B cell (primary cell): ENCODE measurements at regions not wholly inside any gene's neighbourhood (a gene's known extent, or its start where the extent isn't known, plus 50 kb on each side); places are given as distances from the start of the nearest gene placed in this dataset.

Experiments used
- ATAC-seq: fragments of 200-7000 bp; cut with Tn5 transposase; one replicate; pipeline ENCODE4 v1.10.0; 2021; ENCODE audit warnings: low read depth, mild to moderate bottlenecking, moderate number of reproducible peaks, moderate library complexity
- CTCF ChIA-PET: fragments of 350-600 bp; sonication (Branson Sonifier 250); formaldehyde crosslinking; loops from one replicate; lab custom pipeline; 2021; ENCODE audit warnings: antibody characterized with exemption, inconsistent platforms; lab: Charles Lee
- POLR2A ChIA-PET: fragments of 350-600 bp; sonication (Branson Sonifier 250); formaldehyde crosslinking; loops from one replicate; lab custom pipeline; 2021; ENCODE audit warnings: antibody characterized with exemption; lab: Charles Lee
- DNase-seq: peaks from one replicate; pipeline ENCODE4 v3.0.0; 2013
- H2AFZ ChIP-seq: 2 replicates; pipeline ENCODE4 v1.6.1; 2012; ENCODE audit warnings: mild to moderate bottlenecking, low read depth, low read length; ENCODE audit not compliant: insufficient read depth, poor library complexity, severe bottlenecking
- H3K27ac ChIP-seq, 2 donors: 1 replicate in 1 of 2; 2 replicates in 1 of 2; pipeline ENCODE4 v1.5.1; 2012 to 2013; ENCODE audit warnings: low read length in 2 of 2, mild to moderate bottlenecking in 2 of 2, moderate library complexity in 1 of 2
- H3K27me3 ChIP-seq, 4 experiments: fragments of 200-600 bp in 1 of 4; sonication (generic) in 1 of 4; replicated peaks in 1 of 4; 1 replicate in 2 of 4; 2 replicates in 2 of 4; pipeline versions ENCODE4 v1.6.1 to v1.7.0; 2013 to 2016; ENCODE audit warnings: low read length in 3 of 4, mild to moderate bottlenecking in 2 of 4, mixed read lengths in 1 of 4, moderate library complexity in 1 of 4; ENCODE audit not compliant: insufficient read depth in 4 of 4, control insufficient read depth in 3 of 4; ENCODE audit errors: control extremely low read depth in 1 of 4
- H3K36me3 ChIP-seq, 2 experiments: replicated peaks in 1 of 2; 1 replicate in 1 of 2; 2 replicates in 1 of 2; pipeline versions ENCODE4 v1.6.1 to v1.7.1; 2013; ENCODE audit warnings: low read length in 1 of 2; ENCODE audit not compliant: insufficient read depth in 2 of 2, control insufficient read depth in 1 of 2; ENCODE audit errors: control extremely low read depth in 1 of 2, extremely low read depth in 1 of 2
- H3K4me1 ChIP-seq, 2 donors: fragments of 200-600 bp in 1 of 2; sonication (generic) in 1 of 2; 1 replicate in 1 of 2; 2 replicates in 1 of 2; pipeline versions ENCODE4 v1.5.1 to v1.6.1; 2013 to 2017; ENCODE audit warnings: low read length in 2 of 2; ENCODE audit not compliant: control insufficient read depth in 2 of 2, insufficient read depth in 2 of 2
- H3K4me2 ChIP-seq: replicated peaks from 2 replicates; pipeline ENCODE3; 2012; ENCODE audit warnings: mild to moderate bottlenecking, low read depth, low read length; ENCODE audit not compliant: poor library complexity, severe bottlenecking
- H3K4me3 ChIP-seq, 5 experiments: fragments of 200-600 bp in 1 of 5; sonication (generic) in 1 of 5; 1 replicate in 3 of 5; 2 replicates in 2 of 5; pipeline versions ENCODE4 v1.5.1 to v1.7.0; 2011 to 2016; ENCODE audit warnings: low read length in 4 of 5, mild to moderate bottlenecking in 4 of 5, low read depth in 2 of 5, control low read depth in 1 of 5, moderate library complexity in 1 of 5; ENCODE audit not compliant: insufficient read depth in 1 of 5; ENCODE audit errors: control extremely low read depth in 1 of 5, extremely low read depth in 1 of 5
- H3K79me2 ChIP-seq: fragments of 200-600 bp; sonication (generic); one replicate; pipeline ENCODE4 v1.6.0; 2016; ENCODE audit warnings: low read length; ENCODE audit not compliant: control insufficient read depth, insufficient read depth
- H3K9ac ChIP-seq: fragments of 200-600 bp; sonication (generic); 2 replicates; pipeline ENCODE4 v1.6.1; 2017; ENCODE audit warnings: mild to moderate bottlenecking, low read length, moderate library complexity
- H3K9me3 ChIP-seq, 3 donors: one replicate each; pipeline versions ENCODE4 v1.6.1 to v1.7.1; 2013; ENCODE audit warnings: low read length in 2 of 3; ENCODE audit not compliant: control insufficient read depth in 2 of 3, insufficient read depth in 1 of 3; ENCODE audit errors: control extremely low read depth in 1 of 3
- H4K20me1 ChIP-seq: 2 replicates; pipeline ENCODE4 v1.6.0; 2012; ENCODE audit warnings: mild to moderate bottlenecking, low read length; ENCODE audit not compliant: insufficient read depth, control insufficient read depth, poor library complexity, severe bottlenecking
- H3K27ac Mint-ChIP-seq: one replicate; pipeline ENCODE4 v1.8.0; 2021; ENCODE audit warnings: mixed read lengths
- H3K27me3 Mint-ChIP-seq: one replicate; pipeline ENCODE4 v1.8.0; 2021; ENCODE audit warnings: mixed read lengths
- H3K4me1 Mint-ChIP-seq: one replicate; pipeline ENCODE4 v1.8.0; 2021; ENCODE audit warnings: mixed read lengths
- H3K4me3 Mint-ChIP-seq: one replicate; pipeline ENCODE4 v1.8.0; 2021; ENCODE audit warnings: mixed read lengths
- H3K9me3 Mint-ChIP-seq: one replicate; pipeline ENCODE4 v1.8.0; 2022; ENCODE audit warnings: mixed read lengths; ENCODE audit not compliant: insufficient read depth
- CTCF ChIP-seq: fragments of 200-600 bp; IDR thresholded peaks from one replicate; pipeline ENCODE4 v1.8.0; 2022; ENCODE audit warnings: antibody characterized with exemption, mild to moderate bottlenecking
- EZH2 ChIP-seq: IDR thresholded peaks from 2 replicates; pipeline ENCODE4 v1.6.1; 2012; ENCODE audit warnings: borderline replicate concordance, low read depth, mild to moderate bottlenecking, moderate library complexity, low read length; ENCODE audit not compliant: insufficient read depth, poor library complexity, severe bottlenecking
- WGBS: methylation state at CpG from one replicate; pipeline ENCODE4 v1.1.5; 2013; ENCODE audit warnings: missing lambda C conversion rate; ENCODE audit not compliant: insufficient coverage; 5-methylcytosine and 5-hydroxymethylcytosine counted together
- intact Hi-C: fragments of 100-400 bp; cut with micrococcal nuclease; formaldehyde crosslinking; loops from one replicate; pipeline ENCODE4 v1.10.0; 2022

GRCh38 chr7:121557034-121557892 is 161.2 kb upstream of the FAM3C start:
- no peaks in the 10 kb centered on the region for H3K79me2 ChIP-seq
- H3K27ac ChIP-seq = no peak overlapping the region
- no peaks in the 10 kb centered on the region for H4K20me1 ChIP-seq
- H3K27me3 ChIP-seq = no peaks in the 10 kb centered on the region
- WGBS = 80% methylated on average over 1 of the region's 4 CpGs
- no peaks in the 10 kb centered on the region for H3K9me3 ChIP-seq
- H3K27ac Mint-ChIP-seq = no peak overlapping the region
- peaks cover 13% of the 10 kb centered on the region for H3K27me3 Mint-ChIP-seq
- no peaks in the 10 kb centered on the region for H3K9me3 Mint-ChIP-seq
- ATAC-seq = no peak
- H3K4me1 ChIP-seq = no peaks in the 10 kb centered on the region
- no peak overlapping the region for H3K4me2 ChIP-seq
- H3K4me3 Mint-ChIP-seq = no peak overlapping the region
- no peak overlapping the region for H3K4me3 ChIP-seq
- DNase-seq = no peak
- intact Hi-C loops = no loop called here
- CTCF ChIA-PET = interaction anchor here (1.5 to 2.2 kb wide), 2 partner anchors 9 to 191 kb away, joined by 3 to 5 read pairs; no protein-coding TSS in a partner anchor
- H3K9ac ChIP-seq = no peak overlapping the region
- H3K4me1 Mint-ChIP-seq = no peaks in the 10 kb centered on the region
- no peak overlapping the region for H2AFZ ChIP-seq
- no peaks in the 10 kb centered on the region for H3K36me3 ChIP-seq
- POLR2A ChIA-PET = no interaction called here
- TF ChIP-seq EZH2 (no peak), CTCF (no peak)

GRCh38 chr7:121555558-121555957 is 159.4 kb upstream of the FAM3C start:
- no peaks in the 10 kb centered on the region for H3K79me2 ChIP-seq
- no peak overlapping the region for H2AFZ ChIP-seq
- no CpG with 5 or more reads among the region's 3 CpGs for WGBS
- Mint-ChIP-seq H3K4me3 (no peak overlapping the region), H3K27me3 (peaks cover 13% of the 10 kb centered on the region), H3K27ac (no peak overlapping the region), H3K9me3 (no peaks in the 10 kb centered on the region), H3K4me1 (no peaks in the 10 kb centered on the region)
- H4K20me1 ChIP-seq = no peaks in the 10 kb centered on the region
- DNase-seq (no peak), ATAC-seq (no peak)
- no peak overlapping the region for H3K9ac ChIP-seq
- H3K4me1 ChIP-seq = no peaks in the 10 kb centered on the region
- no peak overlapping the region for H3K4me2 ChIP-seq
- ChIA-PET CTCF (interaction anchor here (1.5 kb wide), 1 partner anchor 189 kb away, joined by 4 read pairs; no protein-coding TSS in a partner anchor), POLR2A (no interaction called here)
- no peak for TF ChIP-seq CTCF
- TF ChIP-seq EZH2 = no peak
- no peak overlapping the region for H3K27ac ChIP-seq
- H3K9me3 ChIP-seq = no peaks in the 10 kb centered on the region
- H3K27me3 ChIP-seq = no peaks in the 10 kb centered on the region
- no peak overlapping the region for H3K4me3 ChIP-seq
- H3K36me3 ChIP-seq = no peaks in the 10 kb centered on the region
- intact Hi-C loops = no loop called here
